HG03575 (cell line): ENCODE measurements at regions not wholly inside any gene's neighbourhood (a gene's known extent, or its start where the extent isn't known, plus 50 kb on each side); places are given as distances from the start of the nearest gene placed in this dataset.

ENCODE experiments used
- ATAC-seq: cut with Tn5 transposase; IDR thresholded peaks from one replicate; pipeline ENCODE4 v1.9.1; 2021; ENCODE audit not compliant: unreplicated experiment, insufficient number of reproducible peaks, low FRiP score; ENCODE audit errors: extremely low read depth

DNA sequence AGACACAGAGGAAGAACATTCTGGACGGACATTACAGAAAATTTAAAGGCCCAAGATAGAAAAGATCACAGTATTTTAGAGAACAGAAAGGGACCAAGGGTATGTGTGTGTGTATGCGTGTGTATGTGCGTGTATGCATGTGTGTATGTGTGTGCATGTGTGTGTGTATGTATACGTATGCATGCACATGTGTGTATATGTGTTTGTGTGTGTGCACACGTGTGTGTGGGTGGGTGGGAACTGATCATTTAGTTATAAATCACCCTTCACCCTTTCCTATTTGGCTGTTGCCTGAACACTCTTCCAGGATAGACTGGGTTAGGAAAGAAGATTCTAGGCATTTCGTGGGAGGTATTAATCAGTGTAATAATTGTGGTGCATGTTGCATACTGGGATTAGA lies 634.4 kb downstream of the DHX35 start:
- no peak for ATAC-seq

DNA sequence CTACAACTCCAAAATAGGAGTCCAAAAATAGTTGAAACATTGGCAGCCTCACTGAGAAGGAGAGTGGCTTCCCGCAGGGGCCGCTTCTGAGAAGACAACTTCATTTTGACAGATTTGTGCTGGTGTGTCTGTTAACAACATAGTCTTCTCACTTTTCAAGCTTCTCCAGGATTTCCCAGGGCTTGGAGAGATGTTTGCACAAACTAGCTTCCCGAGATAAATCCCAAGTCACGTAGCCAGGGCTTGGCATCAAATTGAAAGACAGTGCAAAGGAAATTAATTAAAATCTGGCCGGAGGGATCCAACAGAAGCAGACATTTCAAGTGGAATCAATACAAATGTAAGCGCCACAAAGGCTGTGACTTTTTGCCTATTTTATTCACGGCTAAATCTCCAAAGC lies 630.2 kb downstream of the DHX35 start:
- ATAC-seq = no peak

DNA sequence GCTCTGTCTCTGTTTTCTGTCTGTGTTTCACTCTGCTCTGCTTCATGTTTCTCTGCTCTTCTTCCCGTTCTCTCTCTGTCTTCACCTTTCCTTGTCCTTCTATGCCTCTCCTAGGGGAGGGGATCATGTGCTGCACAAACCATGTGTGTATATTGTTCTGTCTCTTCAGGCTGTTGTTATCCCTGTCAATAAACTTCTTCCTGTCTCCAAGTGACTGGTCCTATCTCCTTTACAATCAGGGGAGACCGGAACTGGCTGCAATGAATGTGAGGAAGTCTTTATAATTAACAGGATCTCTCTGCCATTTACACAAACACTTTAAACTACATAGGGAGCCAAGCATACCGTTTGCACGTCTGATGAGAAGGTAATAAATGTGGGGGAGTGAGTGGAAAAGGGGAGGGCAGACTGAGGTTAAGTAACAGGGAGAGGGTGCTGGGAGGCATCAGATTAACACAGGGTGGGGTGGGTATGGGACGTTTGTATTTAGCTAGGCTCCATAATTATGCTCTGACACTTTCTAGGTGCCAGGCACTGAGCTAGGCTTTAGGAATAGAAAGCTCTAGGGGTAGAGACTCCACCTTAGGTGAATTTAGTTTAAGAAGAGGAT lies 626.1 kb downstream of the DHX35 start:
- ATAC-seq = no peak

DNA sequence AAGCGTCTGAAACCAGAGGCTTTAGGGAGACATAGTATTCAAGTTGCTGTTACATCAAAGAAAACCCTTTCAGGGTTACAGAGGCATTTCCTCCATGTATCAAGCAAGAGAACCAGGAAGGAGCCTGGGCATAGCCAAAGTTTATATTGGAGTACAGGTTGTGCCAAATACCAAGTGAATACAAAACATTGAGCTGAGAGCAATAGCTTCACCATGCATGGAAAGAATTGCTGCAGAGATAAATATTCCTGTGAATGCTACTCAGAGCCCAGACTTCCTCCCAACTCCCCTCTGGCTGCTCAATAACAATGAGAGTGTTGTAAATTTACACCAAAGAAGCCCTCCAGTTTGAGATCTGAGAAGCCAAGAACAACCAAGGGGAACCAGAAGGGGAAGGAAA lies 618.9 kb downstream of the DHX35 start:
- no peak for ATAC-seq

DNA sequence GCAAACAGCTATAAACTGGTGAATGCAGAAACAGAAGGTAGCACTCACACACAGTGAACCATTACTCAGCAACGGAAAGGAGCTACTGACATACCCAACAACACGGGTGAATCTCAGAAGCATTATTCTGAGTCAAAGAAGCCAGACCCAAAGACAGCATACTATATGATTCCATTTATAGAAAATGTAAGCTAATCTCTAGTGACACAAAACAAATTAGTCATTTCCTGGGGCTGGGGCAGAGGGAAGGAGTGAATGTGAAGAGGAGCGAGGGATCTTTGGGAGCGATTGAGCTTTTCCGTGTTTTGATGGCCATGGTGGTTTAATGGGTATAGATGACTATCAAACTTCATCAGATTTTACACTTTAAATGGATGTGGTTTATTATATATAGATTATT lies 614.6 kb downstream of the DHX35 start:
- no peak for ATAC-seq

DNA sequence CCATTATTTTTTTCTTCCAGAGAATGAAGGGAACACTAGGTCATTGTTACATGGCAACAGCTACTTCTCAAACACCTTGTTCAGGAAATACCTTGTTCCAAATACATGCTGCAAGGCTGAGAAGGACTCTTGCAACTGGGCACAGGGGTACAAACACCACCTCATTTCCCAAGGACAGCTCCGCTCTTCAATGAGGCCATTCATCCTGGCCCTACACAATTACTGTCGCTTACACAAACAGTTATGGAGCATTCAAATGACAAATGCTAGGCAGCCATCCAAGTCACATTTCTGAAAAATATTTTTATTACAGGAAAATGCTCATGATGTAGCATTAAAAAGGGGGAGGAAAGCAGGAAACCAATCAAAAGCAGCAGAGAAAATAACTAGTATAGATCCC lies 611.9 kb downstream of the DHX35 start:
- no peak for ATAC-seq

DNA sequence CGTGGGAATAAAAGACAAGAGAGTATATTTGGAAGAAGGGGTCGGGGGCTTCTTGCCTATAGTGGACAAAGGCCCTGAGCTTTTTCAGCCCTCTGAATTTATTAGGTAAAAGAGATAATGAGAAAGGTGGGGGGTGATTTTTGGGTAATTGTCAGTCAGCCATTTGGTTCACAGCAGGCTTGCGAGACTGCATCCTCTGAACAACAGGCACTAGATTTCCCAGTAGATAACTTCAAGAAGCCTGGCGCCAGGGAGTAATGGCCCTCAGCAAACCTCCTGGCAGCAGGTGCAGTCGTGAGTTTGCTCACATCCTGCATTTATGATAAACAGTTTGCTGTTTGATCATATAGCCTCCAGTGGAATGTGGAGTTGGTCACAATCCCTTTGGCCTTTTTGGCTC lies 609.0 kb downstream of the DHX35 start:
- ATAC-seq = no peak

DNA sequence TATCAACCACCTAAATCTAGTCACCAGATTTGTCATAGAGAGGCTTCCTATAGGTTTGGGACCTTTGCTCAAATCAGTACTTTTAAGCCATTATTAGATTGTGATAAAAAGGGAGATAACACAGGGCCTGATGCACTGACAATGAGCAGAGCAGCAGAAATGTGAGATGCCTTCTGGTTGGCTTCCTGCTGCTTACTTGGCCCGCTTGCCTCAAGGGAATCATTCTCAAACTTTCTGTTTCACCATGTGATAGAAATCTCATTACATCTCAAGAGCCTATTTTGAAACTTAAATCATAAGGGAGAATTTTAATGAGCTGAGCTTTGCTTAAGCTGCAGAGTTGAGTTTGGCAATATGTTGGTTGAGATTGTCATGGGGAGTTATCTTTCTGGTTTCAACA lies 606.0 kb downstream of the DHX35 start:
- peak; percentile 60 for ATAC-seq

DNA sequence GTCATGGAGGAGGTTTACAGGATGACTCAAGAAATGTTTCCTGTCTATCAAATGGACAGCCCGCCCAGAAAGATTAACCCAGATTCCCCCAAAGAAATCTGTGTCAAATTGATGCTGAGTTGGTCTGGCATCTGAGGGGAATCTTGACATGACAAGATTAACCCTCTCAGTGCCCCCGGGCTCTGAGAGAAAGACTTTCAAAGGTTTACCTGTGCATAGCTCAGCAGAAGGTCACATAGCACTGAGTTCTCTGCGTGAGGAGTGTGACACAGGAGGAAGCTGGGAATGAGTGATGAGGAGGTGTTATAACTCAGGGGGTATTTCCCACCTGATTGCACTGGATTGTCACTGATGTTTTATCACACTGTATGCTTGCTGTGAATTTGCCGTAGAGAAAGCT lies 601.2 kb downstream of the DHX35 start:
- no peak for ATAC-seq

DNA sequence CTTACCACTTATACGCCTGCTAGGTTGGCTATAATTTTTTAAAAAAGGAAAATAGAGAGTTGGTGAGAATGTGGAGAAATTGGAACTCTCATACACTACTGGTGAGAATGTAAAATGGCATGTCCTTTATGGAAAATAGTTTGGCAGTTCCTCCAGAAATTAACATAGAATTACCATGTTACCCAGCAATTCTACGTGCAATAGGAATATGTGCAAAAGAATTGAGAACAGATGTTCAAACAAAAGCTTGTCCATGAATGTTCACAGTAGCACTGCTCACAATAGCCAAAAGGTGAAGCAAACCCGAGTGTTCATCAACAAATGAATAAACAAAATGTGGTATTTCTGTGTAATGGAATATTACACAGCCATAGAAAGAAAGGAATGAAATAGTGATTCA lies 592.2 kb downstream of the DHX35 start:
- no peak for ATAC-seq

DNA sequence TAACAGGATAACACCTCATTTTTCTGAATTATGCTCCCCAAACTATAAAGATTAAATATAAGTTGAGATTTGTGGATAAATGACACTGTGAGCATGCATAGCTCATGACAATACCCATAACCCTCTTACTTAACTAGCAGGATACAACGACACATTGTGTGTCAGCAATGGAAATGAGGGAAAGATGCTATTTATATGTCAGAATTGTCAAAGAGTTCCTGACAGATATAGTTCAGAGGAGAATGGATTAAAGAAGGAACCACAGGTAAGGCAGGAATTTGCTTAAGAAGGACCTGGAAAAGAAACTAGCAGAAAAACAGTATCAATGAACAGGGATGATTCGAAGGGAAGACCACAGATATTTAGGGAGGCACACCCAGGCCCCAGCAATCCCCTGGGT lies 591.0 kb downstream of the DHX35 start:
- ATAC-seq = no peak

DNA sequence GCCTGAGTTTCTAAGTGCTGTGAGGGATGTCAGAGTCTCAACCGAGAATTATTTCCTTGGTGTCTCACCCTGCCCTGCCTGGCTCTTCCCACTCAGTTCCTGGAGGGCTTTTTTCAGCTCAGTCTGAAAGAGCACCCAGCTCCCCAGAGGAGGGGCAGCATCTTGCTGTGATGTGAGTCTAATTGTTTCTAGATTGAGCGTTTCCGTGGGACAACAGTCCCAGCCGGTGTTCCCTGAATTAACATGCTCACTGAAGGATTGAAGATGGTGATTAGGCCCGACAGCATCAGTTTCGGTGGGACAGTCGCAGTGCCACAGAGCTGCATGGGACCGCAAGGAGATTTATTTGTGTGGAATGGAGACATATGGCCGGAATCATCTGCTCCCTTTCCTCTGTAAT lies 587.6 kb downstream of the DHX35 start:
- no peak for ATAC-seq

DNA sequence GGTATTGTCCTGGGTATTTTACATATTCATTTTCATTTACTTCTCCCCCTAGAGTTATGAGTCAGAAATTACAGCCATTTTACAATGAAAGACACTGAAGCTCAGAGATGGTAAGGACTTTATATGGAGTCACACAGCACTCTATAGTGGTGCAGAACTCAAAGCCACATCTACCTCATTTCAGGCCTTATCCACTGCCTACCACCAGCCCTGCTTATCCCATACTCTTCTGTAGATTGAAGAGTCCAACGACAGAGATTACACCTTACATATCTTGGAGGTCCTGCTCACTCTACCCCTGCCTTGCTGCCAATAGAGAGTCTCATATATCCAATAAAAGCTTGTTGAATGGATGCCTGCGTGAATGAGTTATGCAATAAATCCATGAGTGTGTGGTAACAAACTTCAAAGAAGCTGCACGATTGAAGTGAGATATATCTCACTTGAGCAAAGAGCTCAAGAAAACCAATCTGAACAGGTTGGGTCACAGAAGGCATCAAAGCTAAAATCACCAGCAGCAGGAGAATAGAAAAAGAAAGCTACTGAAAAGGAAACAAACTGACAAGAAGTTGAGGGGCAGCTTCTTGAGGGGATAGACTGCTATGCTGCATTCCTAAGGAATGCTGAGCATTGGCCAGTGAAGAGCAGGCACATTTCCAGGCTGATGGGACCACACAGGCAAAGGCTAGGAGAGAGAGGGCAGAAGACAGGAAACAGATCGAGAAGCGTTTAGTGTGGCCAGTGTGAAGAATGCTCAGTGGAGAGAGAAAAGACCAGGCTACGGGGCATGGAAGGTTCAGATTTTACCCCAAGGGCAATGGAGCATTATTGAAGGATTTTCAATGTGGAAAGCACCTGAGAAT lies 585.6 kb downstream of the DHX35 start:
- no peak for ATAC-seq

DNA sequence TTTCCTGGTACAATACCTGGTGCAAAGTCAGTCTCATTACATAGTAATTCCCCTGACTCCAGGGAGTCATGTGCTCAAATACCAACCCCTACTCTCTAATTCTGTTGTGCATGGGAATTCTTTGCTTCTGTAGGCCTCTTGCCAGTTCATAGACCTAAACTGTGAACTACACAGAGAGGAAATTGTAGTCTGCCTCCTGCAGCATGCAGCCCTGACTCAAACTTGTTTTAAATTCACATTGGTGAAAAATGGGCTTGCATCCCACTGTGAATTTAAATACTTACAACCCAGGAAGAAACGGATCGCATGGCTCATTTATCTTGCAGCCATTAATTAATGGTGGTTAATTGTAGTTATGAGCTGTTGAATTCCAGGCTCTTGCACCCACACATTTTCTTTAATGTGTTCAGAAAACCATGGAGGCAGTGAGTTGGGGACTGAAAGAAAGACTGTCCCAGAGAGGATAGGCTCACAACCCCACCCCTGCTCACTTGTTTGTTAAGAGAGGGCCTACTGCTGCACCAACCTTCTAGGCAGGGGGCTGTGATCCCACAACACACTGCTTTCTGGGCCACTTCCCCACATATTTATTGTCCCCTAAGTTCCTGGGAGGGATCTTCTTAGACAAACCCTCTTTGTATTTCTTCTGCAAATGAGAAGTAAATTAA lies 579.1 kb downstream of the DHX35 start:
- ATAC-seq = no peak

DNA sequence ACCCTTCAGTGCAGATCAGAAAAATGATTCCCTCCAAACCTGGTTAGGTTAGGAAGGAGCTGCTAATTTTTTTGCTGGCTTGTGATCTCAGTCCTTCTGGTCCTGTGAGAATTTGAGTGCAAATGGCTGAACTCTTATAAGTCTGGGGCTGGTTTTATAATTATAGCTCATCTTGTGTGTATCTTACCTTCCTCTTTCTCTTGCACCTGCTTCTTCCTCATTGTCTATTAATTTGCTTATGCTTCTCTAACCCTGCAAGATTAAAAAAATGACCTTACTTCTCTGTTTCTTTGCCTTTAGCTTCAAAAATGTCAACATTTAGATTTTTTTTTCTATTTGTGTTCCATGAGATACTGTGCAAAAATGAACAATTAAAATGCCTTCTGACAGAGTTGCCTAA lies 576.2 kb downstream of the DHX35 start:
- ATAC-seq = no peak

DNA sequence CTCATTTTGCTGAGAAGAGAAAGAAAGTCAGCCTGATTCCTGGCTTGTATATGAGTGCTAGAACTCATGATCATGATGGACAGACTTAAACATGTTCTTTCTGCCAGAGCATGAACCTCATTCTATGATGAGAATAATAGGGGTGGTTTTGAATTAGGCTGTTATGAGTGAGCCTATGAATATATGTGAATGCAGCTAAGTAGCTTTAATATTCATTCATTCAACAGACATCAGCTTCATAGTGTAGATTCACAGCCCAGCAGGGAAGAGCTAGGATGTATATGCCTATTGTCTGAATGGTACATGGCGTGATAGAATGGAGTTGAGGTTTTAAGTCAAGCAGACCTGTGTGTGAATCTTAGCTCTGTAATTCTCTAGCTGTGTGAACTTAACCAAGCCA lies 573.2 kb downstream of the DHX35 start:
- no peak for ATAC-seq

DNA sequence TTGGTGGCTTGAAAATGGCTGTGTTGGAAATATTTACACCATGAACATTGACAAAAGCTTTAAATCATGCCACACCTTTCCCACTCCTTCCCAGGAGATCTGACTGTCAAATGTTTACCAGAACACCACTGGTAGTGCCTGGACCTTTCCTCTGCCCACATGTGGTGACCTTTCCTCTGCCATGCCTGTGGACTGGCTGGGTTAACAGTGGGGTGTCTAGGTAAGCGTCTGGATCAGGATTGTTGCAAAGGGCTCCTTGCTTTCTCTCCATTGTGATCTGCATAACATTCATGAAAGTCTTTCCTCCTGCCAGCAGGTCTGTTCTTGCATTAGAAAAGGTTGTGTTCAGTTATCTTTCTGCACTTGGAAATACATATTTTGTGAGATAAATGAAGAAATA lies 572.7 kb downstream of the DHX35 start:
- ATAC-seq = no peak

DNA sequence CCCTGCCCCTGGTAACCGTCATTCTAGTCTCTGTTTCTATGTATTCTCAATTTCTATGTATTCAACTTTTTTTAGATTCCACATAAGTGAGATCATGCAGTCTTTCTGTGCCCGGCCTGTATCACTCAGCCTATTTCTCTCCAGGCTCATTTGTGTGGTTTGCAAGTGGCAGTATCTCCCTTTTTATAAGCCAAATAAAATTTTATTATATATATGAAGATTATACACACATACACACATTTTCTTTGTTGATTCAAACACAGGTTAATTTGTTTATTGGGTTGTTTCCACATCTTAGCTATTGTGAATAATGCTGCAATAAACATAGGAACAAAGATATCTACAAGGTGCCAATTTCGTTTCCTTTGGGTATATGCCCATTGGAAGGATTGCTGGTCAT lies 571.7 kb downstream of the DHX35 start:
- no peak for ATAC-seq

DNA sequence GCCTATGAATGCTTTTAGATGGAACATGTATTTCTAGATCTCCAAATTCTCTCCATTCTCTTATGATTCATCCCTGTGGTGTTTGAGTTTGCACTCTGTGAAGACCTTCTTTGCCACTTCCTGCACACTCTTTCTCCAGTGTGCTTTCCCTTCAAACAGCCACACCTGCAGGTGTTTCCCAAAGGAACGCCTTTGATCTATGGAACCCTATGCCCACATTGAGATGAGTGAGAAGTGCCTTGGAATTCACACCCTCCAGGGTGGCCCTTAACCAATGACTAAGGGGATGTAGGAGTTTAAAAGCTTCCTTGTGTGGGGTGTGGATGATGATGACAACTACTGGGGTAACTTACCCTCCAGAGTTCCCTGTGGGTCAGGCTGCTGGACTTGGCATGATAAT lies 570.1 kb downstream of the DHX35 start:
- no peak for ATAC-seq

DNA sequence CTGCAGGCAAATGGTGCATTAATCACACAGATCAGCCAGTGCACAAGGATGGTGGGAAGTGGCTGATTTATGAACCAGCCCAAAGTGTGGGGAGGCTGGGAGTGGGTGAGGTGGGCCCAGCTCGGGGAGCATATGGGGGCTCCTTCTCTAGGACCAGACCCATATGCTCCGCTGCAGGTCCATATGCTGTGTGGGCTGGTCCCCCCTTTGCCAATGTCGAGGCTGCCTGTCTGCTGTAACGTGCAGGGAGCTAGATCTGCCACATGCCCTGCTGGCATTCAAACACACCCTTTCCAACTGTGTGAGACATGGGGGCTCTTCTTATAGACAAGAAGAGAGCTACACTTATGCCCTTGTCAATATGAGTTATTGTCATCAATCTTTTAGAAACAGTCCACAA lies 566.3 kb downstream of the DHX35 start:
- no peak for ATAC-seq
